CD4-positive, alpha-beta T cell treated with Interleukin-4 for 4 hours (primary cell): ENCODE measurements at regions not wholly inside any gene's neighbourhood (a gene's known extent, or its start where the extent isn't known, plus 50 kb on each side); places are given as distances from the start of the nearest gene placed in this dataset.

Experiments
- DNase-seq: peaks from one replicate; pipeline ENCODE4 v3.0.0-alpha.2; 2020

GRCh38 chr20:7660165-7660564 lies 280.1 kb downstream of the HAO1 start:
- DNase-seq, result no peak

- DNase-seq, result no peak
Observed at GRCh38 chr20:7665376-7665775, 274.9 kb downstream of the HAO1 start.

GRCh38 chr20:7667194-7667593 lies 273.1 kb downstream of the HAO1 start:
- DNase-seq, result no peak

- no peak for DNase-seq
Observed at GRCh38 chr20:7672571-7672970, 267.7 kb downstream of the HAO1 start.

GRCh38 chr20:7673841-7674240 lies 266.4 kb downstream of the HAO1 start:
- no peak for DNase-seq

GRCh38 chr20:7682916-7683315 lies 257.3 kb downstream of the HAO1 start:
- no peak for DNase-seq

GRCh38 chr20:7687065-7687464 lies 253.2 kb downstream of the HAO1 start:
- no peak for DNase-seq

GRCh38 chr20:7689151-7689550 lies 251.1 kb downstream of the HAO1 start:
- no peak for DNase-seq

- no peak for DNase-seq
Observed at GRCh38 chr20:7691647-7692269, 248.5 kb downstream of the HAO1 start.

GRCh38 chr20:7692478-7692877 lies 247.8 kb downstream of the HAO1 start:
- DNase-seq, result no peak

GRCh38 chr20:7693761-7694160 lies 246.5 kb downstream of the HAO1 start:
- DNase-seq, result no peak

GRCh38 chr20:7695051-7695495 lies 245.2 kb downstream of the HAO1 start:
- no peak for DNase-seq

GRCh38 chr20:7695635-7696034 lies 244.6 kb downstream of the HAO1 start:
- DNase-seq, result no peak

- DNase-seq, result no peak
Observed at GRCh38 chr20:7696311-7696710, 243.9 kb downstream of the HAO1 start.

GRCh38 chr20:7702141-7702540 lies 238.1 kb downstream of the HAO1 start:
- no peak for DNase-seq

- DNase-seq, result no peak
Observed at GRCh38 chr20:7703551-7703961, 236.7 kb downstream of the HAO1 start.

GRCh38 chr20:7703996-7704395 lies 236.3 kb downstream of the HAO1 start:
- DNase-seq, result no peak

GRCh38 chr20:7708112-7708511 lies 232.1 kb downstream of the HAO1 start:
- no peak for DNase-seq

GRCh38 chr20:7708782-7709181 lies 231.5 kb downstream of the HAO1 start:
- no peak for DNase-seq

- no peak for DNase-seq
Observed at GRCh38 chr20:7710440-7710839, 229.8 kb downstream of the HAO1 start.

- DNase-seq, result no peak
Observed at GRCh38 chr20:7712661-7713060, 227.6 kb downstream of the HAO1 start.

GRCh38 chr20:7714549-7714948 lies 225.7 kb downstream of the HAO1 start:
- DNase-seq, result no peak

GRCh38 chr20:7716286-7716972 lies 223.8 kb downstream of the HAO1 start:
- no peak for DNase-seq

- no peak for DNase-seq
Observed at GRCh38 chr20:7722564-7722963, 217.7 kb downstream of the HAO1 start.

- no peak for DNase-seq
Observed at GRCh38 chr20:7723284-7723683, 217.0 kb downstream of the HAO1 start.
